ENCODE measurements at regions not wholly inside any gene's neighbourhood (a gene's known extent, or its start where the extent isn't known, plus 50 kb on each side); places are given as distances from the start of the nearest gene placed in this dataset.

- TF ChIP-seq SUZ12 (IDR thresholded peaks at IDR 0.05; ENCODE audit: extremely low read depth, insufficient read depth, insufficient read length) (no peak), YY1 (IDR thresholded peaks at IDR 0.05; ENCODE audit: insufficient read depth, insufficient read length) (no peak), ZNF274 (IDR thresholded peaks at IDR 0.05; ENCODE audit: low read depth, low read length) (no peak)
Observed at GRCh38 chr2:166563894-166564293, 69.8 kb upstream of the SCN7A start.

Data from NT2/D1 (cell line).